A172 (cell line): ENCODE measurements at regions not wholly inside any gene's neighbourhood (a gene's known extent, or its start where the extent isn't known, plus 50 kb on each side); places are given as distances from the start of the nearest gene placed in this dataset.

ENCODE experiments used
- DNase-seq: peaks from one replicate; pipeline ENCODE4 v3.0.0-alpha.2; 2015; ENCODE audit warnings: low spot score

DNA sequence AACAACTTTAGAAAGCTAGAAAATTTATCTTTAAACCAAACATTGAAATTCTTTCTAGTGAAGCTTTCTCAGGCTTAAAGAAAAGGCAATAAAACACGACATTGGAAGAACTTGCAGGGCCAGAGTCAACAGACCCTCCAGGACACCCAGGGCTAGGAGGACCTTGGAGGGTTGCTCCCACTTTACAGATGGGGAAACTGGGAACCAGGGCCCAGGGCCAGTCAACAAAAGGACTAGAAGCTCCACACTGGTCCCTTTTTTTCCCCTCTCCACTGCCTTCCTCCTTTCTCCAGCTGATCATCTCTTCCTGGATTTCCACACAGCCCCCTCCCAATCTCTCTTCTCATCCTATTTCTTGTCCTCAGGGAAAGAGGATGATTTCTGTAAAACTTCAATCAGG is 307.7 kb upstream of the CDH5 start:
- DNase-seq, result no peak

DNA sequence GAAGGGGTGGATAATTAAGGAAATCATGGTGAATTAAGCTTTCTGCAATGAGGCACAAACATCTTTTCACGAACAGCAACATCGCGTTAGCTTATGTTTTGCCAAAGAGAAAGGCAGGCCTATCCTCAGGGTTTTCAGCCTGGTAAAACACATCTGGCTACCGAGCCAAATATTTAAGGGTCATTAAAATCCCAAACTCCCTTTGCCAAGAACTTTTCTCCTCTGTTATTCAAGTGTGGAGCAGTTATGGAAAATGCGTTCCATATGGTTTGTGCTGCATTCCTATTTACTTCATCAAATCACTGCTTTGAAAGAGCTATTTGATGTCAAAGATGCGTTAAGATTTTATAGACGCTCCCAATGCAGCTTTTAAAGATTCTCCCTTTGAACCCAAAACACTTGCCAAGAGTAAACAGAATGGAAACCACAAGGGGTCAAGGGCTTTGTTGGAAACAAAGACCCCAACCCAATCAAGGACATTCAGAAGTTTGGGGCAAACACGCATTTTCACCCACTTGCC is 308.3 kb upstream of the CDH5 start:
- no peak for DNase-seq

DNA sequence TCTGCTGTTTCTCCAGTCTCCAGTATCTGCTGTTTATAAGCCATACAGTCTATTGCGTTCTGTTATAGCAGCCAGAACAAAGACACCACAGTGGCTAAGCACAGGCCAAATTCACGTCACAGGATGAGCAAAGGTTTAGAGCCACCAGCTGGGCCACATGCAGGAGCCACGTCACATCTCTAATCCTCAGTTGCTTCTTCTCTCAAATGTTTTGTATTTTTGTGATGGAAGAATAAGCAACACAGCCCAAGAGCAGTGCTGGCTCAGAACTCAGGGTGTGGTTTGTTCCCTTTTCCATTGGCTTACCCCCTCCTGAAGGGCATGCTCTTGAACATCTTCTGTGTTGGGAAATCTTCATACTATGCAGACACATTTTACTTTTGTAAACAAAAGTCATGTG is 309.4 kb upstream of the CDH5 start:
- DNase-seq, result no peak

DNA sequence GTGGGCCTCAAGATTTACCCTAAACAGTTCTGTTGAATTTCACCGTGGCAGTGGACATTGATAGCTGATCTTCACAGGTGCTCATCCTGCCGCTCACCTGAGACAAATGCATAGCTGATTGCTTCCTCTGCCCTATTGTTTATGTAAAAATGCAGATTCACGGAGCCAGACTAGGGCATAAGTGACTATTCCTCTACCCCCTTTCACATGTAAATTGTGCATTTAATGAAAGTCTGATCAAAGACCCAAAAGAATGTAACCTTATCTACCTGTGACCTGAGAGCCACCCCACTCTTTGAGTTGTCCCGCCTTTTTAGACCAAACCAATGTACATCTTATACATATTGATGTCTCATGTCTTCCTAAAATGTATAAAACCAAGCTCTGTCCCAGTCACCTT is 312.4 kb upstream of the CDH5 start:
- DNase-seq, result no peak

DNA sequence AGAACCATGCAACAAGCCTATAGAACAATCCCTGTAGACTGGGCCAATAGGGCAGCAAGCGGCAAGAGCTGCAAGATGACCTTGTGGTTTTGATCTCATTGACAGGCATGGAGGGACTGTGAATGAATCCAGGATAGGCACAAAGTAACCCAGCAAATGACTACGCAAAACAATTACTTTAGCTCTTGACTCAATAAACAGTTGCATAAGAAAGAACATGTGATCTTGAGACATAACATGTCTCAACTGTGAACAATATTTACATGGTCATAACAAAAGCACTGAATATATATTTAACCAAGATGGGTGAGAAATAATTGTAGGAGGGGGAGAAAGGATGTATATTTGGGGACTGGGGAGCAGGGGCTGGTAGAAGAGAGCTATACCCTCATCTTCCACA is 313.7 kb upstream of the CDH5 start:
- no peak for DNase-seq

DNA sequence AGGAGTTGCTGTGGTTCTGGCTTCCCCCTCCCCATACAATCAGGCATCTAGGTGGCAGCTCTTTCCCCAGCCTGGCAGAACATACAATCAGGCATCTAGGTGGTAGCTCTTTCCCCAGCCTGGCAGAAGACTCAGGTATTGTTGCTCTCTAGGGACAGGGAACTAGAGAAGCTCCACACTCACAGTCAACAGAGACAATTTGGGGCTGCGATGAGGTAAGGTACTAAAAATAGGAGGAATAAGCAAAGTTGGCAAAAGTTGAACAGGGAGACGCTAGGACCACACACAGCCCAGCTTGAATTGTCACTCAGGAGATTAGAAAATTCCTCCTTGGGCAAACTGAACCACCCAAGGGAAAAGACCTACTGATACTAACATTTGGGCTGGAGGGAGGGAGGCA is 315.5 kb upstream of the CDH5 start:
- no peak for DNase-seq

DNA sequence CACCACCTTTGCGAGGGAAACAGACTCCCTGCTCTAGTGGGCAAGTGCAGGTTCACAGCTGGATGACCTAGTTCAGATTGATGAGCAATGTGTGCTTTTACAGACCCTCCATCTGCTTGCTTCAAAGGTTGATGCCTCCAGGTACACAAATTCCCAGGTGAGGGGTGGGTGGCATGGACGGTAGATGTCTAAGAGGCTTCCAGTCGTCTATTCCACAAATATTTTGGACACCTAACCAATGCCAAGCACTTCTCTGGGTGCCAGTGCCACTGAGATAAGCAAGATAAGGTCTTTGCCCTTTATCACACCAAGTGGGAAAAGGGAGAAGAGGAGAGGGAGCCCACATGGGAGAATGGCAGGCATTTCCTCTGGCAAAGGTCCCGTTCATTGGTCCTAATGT is 316.6 kb upstream of the CDH5 start:
- no peak for DNase-seq

DNA sequence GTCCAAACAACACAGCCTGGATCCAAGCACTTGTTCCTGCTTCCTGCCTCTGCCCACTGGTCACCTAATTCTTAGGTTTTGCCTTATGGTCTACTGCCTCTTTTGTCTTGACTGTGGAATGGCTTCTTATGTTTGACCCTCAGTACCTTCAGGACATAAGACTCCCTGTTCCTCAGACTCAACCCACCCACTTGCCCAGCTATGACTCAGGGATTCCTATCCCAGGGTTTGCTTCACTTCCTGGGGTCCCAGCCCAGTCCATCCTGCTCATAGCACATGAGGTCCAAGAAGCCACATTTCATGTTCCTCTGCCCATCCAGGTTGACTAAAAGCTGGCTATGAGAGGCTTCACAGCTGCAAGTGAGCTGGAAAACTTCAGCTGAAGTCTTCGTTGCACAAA is 320.9 kb upstream of the CDH5 start:
- DNase-seq, result no peak

DNA sequence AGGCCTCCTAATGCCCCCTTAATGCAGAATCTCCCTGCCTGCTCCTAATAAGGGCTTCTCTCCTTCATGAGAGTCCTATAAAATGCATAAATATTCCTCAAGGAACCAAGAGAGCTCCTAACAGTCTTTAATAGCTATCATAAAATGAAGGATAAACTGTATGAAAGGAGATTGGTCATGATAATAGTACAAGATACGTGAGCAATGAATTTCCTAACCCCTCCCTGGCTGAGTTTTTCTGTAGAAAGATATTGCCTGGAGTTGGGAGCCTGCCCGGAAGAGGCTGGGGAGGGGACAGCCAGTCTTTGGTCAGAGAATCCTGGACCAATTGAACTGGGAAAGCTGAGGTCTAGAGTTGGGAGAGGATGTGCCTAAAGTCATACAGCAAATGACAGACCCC is 321.9 kb upstream of the CDH5 start:
- no peak for DNase-seq

DNA sequence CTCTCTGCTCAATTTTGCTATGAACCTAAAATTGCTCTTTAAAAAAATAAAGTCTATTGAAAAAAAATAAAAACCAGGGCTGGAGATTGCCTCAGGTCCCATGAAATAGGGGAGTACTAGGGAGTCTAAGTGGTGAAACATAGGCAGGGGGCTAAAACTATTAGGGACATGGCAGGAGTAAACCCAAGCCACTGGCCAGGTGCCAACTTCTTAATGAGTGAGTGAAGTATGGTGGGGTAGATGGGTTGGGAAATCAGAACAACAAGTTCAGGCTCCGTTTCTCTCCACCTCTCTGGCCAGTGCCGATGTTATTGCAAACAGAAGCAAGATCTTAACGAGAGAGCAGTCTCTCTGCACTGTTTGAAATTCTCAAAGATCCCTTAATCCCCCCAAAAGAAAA is 322.4 kb upstream of the CDH5 start:
- no peak for DNase-seq

DNA sequence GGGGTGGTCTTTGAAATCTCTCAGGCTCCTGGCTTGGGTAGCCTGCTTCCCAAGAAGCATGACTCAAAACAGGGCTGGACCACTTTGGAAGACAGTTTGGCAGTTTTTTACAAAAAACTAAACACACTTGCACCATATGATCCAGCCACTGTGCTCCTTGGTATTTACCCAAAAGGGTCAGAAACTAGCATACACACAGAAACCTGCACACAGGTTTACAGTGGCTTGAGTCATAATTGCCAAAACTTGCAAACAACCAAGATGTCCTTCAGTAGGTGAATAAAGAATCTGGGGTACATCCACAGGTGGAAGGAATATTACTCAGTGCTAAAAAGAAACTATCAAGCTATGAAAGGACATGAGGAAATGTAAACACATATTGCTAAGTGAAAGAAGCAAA is 323.2 kb upstream of the CDH5 start:
- no peak for DNase-seq

DNA sequence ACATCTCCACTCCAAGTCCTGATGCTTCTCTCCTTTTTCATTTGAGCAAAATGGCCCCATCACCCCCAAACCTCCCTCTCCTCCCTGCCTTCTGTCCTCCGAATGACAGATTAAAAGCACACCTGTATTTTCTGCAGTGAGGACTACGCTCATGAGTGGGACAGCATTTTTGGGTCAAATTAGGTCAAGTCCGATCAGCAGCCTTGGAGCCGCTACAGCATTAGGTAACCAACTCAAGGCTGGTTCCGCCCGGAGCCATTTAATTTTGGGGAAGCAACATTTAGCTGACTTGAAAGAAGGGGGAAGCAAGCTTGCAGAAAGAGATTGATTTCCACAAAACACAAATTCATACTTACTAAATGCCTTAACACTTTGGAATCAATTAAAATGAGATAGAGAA is 324.1 kb upstream of the CDH5 start:
- no peak for DNase-seq

DNA sequence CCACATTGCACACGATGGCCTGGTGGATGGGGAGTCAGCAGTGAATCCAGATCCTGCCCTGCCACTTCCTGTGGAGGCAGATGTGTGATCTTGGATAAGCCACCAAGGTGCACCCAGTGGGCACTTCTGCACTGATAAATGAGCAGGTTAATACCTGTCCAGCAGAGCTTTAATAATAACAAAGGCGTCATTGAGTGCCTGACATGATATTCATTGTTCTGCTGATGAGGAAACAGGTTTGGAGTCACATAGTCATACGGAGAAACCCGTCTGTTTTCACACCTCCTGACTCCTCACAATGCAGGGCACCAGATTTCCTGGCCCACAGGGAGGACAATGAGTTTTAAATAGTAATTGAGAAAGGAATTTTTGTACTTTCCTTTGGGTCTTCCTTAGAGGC is 324.6 kb upstream of the CDH5 start:
- DNase-seq, result no peak

DNA sequence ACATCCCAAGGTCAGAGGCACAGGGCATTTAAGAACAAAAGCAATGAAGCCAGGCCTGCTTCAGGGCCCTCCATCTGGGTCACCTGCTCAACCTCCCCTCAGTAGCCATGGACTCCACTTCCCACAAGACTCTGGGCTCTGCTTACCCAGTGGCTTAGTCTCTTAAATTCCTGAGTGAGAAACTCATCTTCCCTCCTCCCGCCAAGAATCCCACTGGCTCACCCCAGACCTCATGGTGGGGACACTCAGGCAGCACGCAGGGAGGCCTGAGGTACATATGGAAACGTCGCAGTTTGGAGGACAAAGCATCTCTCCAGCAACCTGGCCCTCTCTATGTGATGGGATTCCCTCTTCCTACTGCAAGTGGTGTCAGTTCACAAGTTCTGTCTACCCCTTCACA is 326.7 kb upstream of the CDH5 start:
- DNase-seq, result no peak

DNA sequence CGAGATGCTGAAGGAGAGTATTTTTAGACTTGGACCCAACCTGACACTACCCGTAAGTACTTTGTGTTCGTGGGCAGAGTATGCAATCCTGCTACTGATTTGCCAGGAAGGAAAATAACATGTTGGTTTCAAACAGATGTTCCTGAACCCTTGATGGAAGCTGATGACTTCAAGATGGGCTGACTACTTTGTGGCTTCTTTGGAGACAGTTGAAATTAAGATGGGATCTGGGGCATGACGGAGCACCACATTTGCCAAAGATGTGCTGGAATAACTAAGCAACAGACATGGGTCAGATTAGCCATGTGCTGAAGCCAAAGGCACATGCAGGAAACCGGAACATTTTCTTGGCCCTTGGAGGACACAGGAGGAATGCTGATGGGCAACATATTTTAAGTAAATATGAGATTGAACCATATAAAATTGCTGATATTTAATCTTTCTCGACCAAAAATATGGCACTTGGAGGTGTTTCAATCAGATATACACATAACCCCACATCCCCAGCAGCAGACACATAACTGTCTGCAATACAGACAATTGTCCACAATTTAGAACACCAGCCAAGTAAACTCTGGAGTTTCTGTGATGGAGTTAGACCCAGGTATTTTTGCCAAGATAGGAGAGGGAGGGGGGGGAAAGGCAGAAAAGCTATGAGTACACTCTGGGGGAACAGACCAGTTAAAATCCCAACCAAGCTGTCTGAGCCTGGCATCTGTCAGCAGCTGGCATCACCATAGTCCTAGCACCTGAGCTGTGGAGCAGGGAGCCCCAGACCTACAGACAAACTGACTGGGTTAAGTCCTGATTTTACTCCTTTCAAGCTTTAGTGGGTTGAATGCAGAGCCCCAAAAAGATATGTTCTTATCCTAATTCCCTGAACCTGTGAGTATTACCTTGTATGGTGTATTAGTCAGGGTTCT is 329.4 kb upstream of the CDH5 start:
- no peak for DNase-seq

DNA sequence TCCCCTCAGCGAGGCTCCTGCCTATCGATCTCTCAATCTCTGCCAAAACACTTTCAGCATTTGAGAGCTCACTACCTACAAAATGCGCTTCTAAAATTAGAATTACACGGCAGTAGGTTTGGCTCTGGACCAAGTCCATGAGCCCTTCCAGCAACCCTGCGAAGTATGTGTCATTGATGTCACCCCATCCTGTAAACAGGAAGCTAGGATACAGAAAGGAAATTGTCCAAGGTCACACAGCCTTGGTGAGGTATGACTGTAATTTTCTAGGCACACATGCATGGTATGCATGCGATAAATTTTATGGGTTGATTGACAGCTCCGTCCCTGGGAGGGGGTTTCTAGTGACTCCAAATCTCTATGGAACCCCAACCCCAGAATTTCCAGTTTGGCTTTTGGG is 330.3 kb upstream of the CDH5 start:
- DNase-seq, result no peak

DNA sequence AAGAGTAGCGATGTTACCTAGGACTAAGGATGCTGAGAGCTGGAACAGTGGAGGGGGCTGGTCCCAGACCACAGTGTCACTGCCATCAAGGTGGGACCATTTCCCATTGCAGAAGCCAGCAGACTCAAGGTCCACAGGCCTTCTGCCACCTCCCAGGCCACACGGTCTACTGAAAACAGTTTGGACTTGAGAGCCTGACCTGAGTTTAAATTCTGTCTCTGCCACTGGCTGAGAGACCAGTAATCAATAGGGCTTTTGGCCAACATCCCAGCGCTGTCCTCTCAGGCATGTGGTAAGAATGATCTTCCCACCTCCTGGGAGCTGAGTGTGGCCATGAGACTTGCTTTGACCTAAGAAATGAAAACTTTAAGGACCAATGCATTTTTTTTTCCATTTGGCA is 331.4 kb upstream of the CDH5 start:
- no peak for DNase-seq

DNA sequence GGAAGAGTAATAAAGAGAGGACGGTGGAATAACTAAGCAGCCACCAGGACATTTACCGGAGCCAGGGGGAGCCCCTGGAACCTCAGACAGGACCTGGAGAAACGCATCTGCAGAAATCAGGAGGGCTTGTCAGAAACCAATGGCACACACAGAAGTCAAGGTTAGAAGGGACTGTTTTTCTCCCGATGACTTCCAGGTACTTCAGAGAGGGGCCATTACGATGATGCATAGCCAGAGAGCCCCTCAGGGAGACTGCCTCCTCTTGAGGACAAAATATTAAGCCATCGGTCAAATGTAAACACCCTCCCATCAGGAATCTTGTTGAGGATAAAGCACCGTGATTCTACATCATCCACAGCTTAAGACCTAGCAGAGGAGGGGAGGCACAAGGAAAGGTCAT is 333.6 kb upstream of the CDH5 start:
- DNase-seq, result no peak

DNA sequence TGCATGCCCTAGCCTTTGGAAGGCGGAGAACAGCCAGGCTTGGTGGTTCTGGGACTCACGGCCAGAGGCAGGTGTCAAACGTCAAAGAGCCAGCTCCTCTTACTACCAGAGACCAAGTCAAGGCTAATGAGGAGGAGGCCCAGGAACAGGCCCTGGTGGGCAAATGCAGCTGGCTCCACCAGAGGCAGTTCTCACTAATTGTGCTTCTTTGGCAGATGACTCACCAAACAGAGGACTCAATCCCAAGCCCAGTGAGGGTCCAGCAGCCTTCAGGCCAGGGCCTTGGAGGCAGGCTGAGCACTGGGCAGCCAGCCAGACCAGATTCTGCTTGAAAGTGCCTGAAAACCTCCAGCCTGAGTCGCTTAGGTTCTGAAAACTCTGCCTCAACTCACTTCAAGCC is 336.5 kb upstream of the CDH5 start:
- DNase-seq, result no peak

DNA sequence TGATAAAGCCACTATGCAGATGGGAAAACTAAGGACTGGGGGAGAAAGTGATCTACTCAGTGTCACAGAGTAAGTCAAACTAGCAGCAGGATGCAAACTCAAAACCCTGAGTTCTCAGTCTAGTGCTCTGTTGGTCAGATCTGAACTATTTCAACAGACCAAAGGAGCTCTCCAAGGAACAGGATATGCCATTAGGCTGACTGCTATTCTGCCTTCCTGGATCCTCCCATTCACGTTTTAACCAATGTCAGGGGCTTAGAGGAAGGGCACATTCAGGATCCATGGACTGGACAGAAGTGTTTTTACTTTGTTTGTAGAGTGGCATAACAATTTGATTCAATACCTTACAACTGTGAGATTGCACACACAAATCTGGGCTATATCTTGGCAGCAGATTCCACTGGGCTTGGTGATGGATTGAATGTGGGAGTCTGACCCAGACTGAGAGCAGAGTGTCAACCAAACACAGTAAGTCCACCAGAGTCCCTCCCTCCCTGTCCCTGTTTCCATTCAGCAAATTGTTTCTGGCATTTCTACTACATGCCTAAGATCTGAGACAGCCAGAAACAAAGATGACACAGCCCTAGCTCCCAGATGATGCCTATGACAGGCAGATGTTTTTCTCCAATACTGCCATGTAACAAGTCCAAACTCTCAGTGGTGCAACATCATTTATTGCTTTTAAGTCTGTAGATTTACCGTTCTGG is 337.8 kb upstream of the CDH5 start:
- DNase-seq, result no peak

DNA sequence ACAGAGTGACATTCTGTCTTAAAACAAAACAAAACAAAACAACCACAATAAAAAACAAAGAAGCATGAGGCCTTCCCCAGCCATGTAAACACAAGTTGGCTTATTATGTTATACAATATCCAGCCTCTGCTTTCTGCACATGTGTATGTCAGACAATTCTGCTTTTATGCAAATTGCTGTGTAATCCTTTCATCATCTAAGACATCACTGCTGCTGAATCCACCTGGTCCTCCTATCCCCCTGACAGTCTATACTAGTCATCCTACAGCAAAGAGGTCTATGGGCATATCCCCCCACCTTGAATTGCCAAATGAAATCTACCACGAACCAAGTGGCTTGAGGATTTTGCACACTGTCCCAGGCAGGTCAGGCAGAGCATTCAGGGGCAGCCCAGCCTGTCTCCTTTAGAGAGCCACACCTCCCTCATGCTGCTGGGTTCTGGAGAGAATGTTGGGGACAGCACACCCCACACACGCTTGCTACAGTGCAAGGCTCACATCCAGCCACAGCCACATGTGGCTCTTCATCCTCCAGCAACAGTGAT is 339.6 kb upstream of the CDH5 start:
- no peak for DNase-seq

DNA sequence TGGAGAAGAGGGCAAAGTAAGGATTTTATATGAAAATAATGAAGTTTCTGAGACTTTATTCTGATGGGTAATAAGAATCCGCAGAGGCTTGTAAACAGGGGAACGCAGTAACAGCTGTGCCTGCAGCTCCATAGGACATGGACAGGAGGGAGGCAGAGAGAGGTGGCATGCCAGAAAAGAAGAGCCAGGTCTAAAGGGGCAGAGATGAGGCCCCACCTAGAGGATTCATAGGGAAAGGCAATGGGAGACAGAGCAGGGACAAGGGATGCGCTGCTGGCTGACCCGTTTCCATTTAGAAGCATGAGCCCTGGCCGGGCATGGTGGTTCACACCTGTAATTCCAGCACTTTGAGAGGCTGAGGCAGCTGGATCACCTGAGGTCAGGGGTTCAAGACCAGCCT is 340.3 kb upstream of the CDH5 start:
- no peak for DNase-seq

DNA sequence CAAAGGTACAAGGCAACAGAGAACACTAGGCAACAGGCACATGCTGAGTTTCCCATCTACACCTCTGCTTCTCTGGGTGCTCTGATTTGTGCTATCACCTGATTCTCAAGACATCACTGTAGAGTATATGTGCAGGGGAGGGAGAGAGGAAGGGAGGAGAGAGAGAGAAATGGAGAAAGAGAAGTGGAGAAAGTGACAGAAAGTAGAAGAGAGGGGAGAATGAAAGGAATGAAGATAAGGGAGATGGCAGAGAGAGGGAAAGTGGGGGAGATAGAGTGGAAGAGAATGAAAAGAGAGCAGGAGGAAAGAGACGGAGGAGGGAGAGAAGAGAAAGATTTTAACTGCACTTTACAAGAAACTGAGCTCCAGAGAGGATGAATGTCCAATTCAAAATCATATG is 340.7 kb upstream of the CDH5 start:
- no peak for DNase-seq
